ENCODE measurements at regions not wholly inside any gene's neighbourhood (a gene's known extent, or its start where the extent isn't known, plus 50 kb on each side); places are given as distances from the start of the nearest gene placed in this dataset.

DNA sequence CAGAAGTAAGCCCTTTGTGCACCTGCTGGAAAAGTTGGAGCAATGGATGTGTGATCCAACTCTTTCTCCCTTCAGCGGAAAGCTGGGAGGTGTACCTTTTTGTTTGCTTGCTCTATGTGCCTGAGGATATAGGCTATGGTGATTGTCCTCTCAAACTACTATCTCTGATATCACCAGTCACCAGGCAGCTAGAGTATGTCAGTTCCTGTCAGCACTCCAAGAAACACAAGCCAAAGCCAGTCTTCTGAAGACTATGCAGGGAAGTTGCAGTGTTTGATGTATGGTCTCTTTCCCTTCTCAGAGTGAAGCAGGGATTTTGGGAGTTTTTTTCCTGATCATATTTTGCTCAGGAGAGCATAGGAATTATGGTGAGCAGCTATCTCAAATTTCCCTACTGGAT is 146.4 kb downstream of the PTH2R start (continued):
- TF ChIP-seq EZH2phosphoT487 (IDR thresholded peaks at IDR 0.05; ENCODE audit: borderline replicate concordance, low read depth), result no peak
- TF ChIP-seq RFX5 (IDR thresholded peaks at IDR 0.05; ENCODE audit: low read length), result no peak
- no peak for TF ChIP-seq SMC3 (IDR thresholded peaks at IDR 0.05; ENCODE audit: low read depth, low read length)
- TF ChIP-seq, protein P1, sequence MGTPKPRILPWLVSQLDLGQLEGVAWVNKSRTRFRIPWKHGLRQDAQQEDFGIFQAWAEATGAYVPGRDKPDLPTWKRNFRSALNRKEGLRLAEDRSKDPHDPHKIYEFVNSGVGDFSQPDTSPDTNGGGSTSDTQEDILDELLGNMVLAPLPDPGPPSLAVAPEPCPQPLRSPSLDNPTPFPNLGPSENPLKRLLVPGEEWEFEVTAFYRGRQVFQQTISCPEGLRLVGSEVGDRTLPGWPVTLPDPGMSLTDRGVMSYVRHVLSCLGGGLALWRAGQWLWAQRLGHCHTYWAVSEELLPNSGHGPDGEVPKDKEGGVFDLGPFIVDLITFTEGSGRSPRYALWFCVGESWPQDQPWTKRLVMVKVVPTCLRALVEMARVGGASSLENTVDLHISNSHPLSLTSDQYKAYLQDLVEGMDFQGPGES (IDR thresholded peaks at IDR 0.05; ENCODE audit: low read depth, low read length), result no peak

DNA sequence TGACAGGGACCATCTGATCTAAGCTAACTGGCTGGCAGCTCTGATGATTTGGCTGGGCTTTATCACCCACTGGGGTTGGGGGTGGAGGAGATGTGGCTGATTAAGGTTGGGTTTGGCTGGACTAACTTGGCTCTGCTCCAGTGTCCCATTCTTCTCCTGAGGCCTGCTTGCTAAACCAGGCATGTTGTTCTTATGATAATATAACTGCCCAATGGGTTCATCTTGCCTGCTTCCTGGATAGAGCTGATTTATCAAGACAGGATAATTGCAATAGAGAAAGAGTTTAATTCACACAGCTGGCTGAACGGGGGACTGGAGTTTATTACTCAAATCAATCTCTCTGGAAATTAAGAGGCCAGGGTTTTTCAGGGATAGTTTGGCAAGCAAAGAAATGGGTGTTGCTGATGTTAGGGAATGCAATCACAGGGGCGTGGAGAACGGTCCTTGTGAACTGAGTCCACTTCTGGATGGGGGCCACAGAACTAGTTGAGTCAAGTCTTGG is 150.4 kb downstream of the PTH2R start:
- Histone ChIP-seq H4K20me1 (ENCODE audit: insufficient read depth) (no peaks in the 10 kb centered on the region), H3F3A (replicated peaks; ENCODE audit: insufficient read depth) (no peaks in the 10 kb centered on the region), H3K36me3 (replicated peaks in 1 of 2; ENCODE audit: control insufficient read depth in 1 of 2, insufficient read depth in 2 of 2, low read length in 1 of 2) (no peaks in the 10 kb centered on the region), H3K4me1 (ENCODE audit: control insufficient read depth in 1 of 2, insufficient read depth in 2 of 2, low read depth in 1 of 2, low read length in 1 of 2) (peaks cover 0 to 13% of the 10 kb centered on the region in 2 experiments; a peak in 2 of 4 replicates), H3K27ac (ENCODE audit: low read depth in 2 of 2, low read length in 1 of 2) (no peak overlapping the region), H3K79me2 (ENCODE audit: insufficient read depth) (no peaks in the 10 kb centered on the region), H3K9me2 (no peaks in the 10 kb centered on the region), H3K4me2 (no peak overlapping the region), H3K27me3 (ENCODE audit: insufficient read depth) (no peaks in the 10 kb centered on the region), H3K4me3 (ENCODE audit: low read depth in 2 of 2, low read length in 1 of 2) (no peak overlapping the region), H3K9ac (no peak overlapping the region), H2AFZ (ENCODE audit: low read depth) (no peak overlapping the region), H3K9me3 (no peaks in the 10 kb centered on the region)
- POLR2A ChIA-PET, result no interaction called here
- TF ChIP-seq SMC3 (IDR thresholded peaks at IDR 0.05; ENCODE audit: low read depth, low read length), result no peak
- TF ChIP-seq FOXJ3 (CRISPR knock-in tag; IDR thresholded peaks at IDR 0.05), result peak; percentile 74
- TF ChIP-seq NRF1 (IDR thresholded peaks at IDR 0.05; ENCODE audit: low read depth, low read length), result no peak
- no peak for TF ChIP-seq RFX5 (IDR thresholded peaks at IDR 0.05; ENCODE audit: low read length)
- TF ChIP-seq GABPA (IDR thresholded peaks at IDR 0.05; ENCODE audit: low read depth), result no peak
- peak in 1 of 2 experiments; percentile 50; a peak in 2 of 4 replicates for TF ChIP-seq EP300 (IDR thresholded peaks at IDR 0.05; ENCODE audit: borderline replicate concordance in 1 of 2, low read depth in 1 of 2, low read length in 1 of 2)
- TF ChIP-seq EZH2phosphoT487 (IDR thresholded peaks at IDR 0.05; ENCODE audit: borderline replicate concordance, low read depth), result no peak
- peak; percentile 97 for TF ChIP-seq GATA2 (CRISPR knock-in tag; IDR thresholded peaks at IDR 0.05)
- peak; percentile 92 for TF ChIP-seq RCOR1 (IDR thresholded peaks at IDR 0.05; ENCODE audit: low read length)
- TF ChIP-seq, protein P2, sequence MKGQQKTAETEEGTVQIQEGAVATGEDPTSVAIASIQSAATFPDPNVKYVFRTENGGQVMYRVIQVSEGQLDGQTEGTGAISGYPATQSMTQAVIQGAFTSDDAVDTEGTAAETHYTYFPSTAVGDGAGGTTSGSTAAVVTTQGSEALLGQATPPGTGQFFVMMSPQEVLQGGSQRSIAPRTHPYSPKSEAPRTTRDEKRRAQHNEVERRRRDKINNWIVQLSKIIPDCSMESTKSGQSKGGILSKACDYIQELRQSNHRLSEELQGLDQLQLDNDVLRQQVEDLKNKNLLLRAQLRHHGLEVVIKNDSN (IDR thresholded peaks at IDR 0.05; ENCODE audit: borderline replicate concordance, low read depth), result no peak
- no peak for TF ChIP-seq TEAD4 (IDR thresholded peaks at IDR 0.05; ENCODE audit: borderline replicate concordance, insufficient read depth)
- TF ChIP-seq FOSL2 (IDR thresholded peaks at IDR 0.05; ENCODE audit: borderline replicate concordance, low read depth), result no peak
- 0 out of 2 replicates have a peak, but pooled peaks have one; percentile 16 for TF ChIP-seq NFIC (IDR thresholded peaks at IDR 0.05; ENCODE audit: borderline replicate concordance)
- TF ChIP-seq, protein P3, sequence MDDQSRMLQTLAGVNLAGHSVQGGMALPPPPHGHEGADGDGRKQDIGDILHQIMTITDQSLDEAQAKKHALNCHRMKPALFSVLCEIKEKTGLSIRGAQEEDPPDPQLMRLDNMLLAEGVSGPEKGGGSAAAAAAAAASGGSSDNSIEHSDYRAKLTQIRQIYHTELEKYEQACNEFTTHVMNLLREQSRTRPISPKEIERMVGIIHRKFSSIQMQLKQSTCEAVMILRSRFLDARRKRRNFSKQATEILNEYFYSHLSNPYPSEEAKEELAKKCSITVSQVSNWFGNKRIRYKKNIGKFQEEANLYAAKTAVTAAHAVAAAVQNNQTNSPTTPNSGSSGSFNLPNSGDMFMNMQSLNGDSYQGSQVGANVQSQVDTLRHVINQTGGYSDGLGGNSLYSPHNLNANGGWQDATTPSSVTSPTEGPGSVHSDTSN (IDR thresholded peaks at IDR 0.05), result no peak
- TF ChIP-seq, protein P4, sequence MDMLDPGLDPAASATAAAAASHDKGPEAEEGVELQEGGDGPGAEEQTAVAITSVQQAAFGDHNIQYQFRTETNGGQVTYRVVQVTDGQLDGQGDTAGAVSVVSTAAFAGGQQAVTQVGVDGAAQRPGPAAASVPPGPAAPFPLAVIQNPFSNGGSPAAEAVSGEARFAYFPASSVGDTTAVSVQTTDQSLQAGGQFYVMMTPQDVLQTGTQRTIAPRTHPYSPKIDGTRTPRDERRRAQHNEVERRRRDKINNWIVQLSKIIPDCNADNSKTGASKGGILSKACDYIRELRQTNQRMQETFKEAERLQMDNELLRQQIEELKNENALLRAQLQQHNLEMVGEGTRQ (IDR thresholded peaks at IDR 0.05; ENCODE audit: borderline replicate concordance, low read depth, low read length), result no peak
- TF ChIP-seq POLR2AphosphoS5 (IDR thresholded peaks at IDR 0.05; ENCODE audit: low read depth, low read length), result no peak
- TF ChIP-seq RAD21 (IDR thresholded peaks at IDR 0.05; ENCODE audit: low read length), result no peak
- peak; percentile 64 for DNase-seq
- 7% methylated on average over 3 of the region's 3 CpGs for WGBS (ENCODE audit: low lambda C conversion rate)
- CTCF ChIA-PET, result interaction anchor here (0.8 to 1.6 kb wide), 6 partner anchors 9 to 1179 kb away, joined by 3 to 4 read pairs (median 4); no protein-coding TSS in a partner anchor

All from SK-N-SH (cell line).